ENCODE measurements at regions not wholly inside any gene's neighbourhood (a gene's known extent, or its start where the extent isn't known, plus 50 kb on each side); places are given as distances from the start of the nearest gene placed in this dataset.

DNA sequence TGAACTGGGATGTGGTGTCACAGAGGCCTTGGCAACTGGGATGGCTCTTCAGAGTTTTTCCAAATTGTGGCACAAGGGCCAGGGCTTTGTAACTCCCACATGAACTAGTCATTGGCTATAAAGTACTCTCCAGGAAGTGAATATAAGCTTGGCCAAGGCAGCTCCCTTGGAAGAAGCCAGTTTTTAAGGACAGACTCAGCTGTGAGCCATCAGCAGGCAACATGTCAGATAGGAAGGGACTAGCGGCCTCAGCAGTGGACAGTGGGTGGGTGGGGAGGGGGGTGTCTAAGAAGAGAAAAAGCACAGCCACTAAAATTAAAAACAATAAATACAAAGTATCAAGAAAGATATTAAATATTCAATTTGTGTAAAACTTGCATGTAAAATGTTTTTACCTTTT lies 691.1 kb upstream of the PIK3C3 start (continued):
- TF ChIP-seq, protein P1, sequence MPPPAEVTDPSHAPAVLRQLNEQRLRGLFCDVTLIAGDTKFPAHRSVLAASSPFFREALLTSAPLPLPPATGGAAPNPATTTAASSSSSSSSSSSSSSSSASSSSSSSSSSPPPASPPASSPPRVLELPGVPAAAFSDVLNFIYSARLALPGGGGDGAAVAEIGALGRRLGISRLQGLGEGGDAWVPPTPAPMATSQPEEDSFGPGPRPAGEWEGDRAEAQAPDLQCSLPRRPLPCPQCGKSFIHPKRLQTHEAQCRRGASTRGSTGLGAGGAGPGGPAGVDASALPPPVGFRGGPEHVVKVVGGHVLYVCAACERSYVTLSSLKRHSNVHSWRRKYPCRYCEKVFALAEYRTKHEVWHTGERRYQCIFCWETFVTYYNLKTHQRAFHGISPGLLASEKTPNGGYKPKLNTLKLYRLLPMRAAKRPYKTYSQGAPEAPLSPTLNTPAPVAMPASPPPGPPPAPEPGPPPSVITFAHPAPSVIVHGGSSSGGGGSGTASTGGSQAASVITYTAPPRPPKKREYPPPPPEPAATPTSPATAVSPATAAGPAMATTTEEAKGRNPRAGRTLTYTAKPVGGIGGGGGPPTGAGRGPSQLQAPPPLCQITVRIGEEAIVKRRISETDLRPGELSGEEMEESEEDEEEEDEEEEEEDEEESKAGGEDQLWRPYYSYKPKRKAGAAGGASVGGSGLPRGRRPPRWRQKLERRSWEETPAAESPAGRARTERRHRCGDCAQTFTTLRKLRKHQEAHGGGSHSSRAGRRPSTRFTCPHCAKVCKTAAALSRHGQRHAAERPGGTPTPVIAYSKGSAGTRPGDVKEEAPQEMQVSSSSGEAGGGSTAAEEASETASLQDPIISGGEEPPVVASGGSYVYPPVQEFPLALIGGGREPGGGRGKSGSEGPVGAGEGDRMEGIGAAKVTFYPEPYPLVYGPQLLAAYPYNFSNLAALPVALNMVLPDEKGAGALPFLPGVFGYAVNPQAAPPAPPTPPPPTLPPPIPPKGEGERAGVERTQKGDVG (CRISPR knock-in tag; IDR thresholded peaks at IDR 0.05): no peak
- TF ChIP-seq, protein P2, sequence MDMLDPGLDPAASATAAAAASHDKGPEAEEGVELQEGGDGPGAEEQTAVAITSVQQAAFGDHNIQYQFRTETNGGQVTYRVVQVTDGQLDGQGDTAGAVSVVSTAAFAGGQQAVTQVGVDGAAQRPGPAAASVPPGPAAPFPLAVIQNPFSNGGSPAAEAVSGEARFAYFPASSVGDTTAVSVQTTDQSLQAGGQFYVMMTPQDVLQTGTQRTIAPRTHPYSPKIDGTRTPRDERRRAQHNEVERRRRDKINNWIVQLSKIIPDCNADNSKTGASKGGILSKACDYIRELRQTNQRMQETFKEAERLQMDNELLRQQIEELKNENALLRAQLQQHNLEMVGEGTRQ (IDR thresholded peaks at IDR 0.05; ENCODE audit: borderline replicate concordance, low read depth, low read length): no peak
- TF ChIP-seq, protein P3, sequence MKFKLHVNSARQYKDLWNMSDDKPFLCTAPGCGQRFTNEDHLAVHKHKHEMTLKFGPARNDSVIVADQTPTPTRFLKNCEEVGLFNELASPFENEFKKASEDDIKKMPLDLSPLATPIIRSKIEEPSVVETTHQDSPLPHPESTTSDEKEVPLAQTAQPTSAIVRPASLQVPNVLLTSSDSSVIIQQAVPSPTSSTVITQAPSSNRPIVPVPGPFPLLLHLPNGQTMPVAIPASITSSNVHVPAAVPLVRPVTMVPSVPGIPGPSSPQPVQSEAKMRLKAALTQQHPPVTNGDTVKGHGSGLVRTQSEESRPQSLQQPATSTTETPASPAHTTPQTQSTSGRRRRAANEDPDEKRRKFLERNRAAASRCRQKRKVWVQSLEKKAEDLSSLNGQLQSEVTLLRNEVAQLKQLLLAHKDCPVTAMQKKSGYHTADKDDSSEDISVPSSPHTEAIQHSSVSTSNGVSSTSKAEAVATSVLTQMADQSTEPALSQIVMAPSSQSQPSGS (IDR thresholded peaks at IDR 0.05; ENCODE audit: low read length): no peak
- TF ChIP-seq, protein P4, sequence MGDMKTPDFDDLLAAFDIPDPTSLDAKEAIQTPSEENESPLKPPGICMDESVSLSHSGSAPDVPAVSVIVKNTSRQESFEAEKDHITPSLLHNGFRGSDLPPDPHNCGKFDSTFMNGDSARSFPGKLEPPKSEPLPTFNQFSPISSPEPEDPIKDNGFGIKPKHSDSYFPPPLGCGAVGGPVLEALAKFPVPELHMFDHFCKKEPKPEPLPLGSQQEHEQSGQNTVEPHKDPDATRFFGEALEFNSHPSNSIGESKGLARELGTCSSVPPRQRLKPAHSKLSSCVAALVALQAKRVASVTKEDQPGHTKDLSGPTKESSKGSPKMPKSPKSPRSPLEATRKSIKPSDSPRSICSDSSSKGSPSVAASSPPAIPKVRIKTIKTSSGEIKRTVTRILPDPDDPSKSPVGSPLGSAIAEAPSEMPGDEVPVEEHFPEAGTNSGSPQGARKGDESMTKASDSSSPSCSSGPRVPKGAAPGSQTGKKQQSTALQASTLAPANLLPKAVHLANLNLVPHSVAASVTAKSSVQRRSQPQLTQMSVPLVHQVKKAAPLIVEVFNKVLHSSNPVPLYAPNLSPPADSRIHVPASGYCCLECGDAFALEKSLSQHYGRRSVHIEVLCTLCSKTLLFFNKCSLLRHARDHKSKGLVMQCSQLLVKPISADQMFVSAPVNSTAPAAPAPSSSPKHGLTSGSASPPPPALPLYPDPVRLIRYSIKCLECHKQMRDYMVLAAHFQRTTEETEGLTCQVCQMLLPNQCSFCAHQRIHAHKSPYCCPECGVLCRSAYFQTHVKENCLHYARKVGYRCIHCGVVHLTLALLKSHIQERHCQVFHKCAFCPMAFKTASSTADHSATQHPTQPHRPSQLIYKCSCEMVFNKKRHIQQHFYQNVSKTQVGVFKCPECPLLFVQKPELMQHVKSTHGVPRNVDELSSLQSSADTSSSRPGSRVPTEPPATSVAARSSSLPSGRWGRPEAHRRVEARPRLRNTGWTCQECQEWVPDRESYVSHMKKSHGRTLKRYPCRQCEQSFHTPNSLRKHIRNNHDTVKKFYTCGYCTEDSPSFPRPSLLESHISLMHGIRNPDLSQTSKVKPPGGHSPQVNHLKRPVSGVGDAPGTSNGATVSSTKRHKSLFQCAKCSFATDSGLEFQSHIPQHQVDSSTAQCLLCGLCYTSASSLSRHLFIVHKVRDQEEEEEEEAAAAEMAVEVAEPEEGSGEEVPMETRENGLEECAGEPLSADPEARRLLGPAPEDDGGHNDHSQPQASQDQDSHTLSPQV (IDR thresholded peaks at IDR 0.05): no peak

Measured in GM12878 (cell line).